ENCODE measurements at regions not wholly inside any gene's neighbourhood (a gene's known extent, or its start where the extent isn't known, plus 50 kb on each side); places are given as distances from the start of the nearest gene placed in this dataset.

GRCh38 chr3:178238179-178238578, 298.1 kb upstream of the KCNMB2 start:
- TF ChIP-seq CTCF (IDR thresholded peaks at IDR 0.05; ENCODE audit: low read depth, low read length), result no peak
- no peak for TF ChIP-seq POLR2A (IDR thresholded peaks at IDR 0.05; ENCODE audit: extremely low read depth, insufficient read length)
- TF ChIP-seq MAX (IDR thresholded peaks at IDR 0.05; ENCODE audit: low read depth, low read length), result no peak
